Tibial nerve (tissue), 4 donors: ENCODE measurements at regions not wholly inside any gene's neighbourhood (a gene's known extent, or its start where the extent isn't known, plus 50 kb on each side); places are given as distances from the start of the nearest gene placed in this dataset.

Experiments
- DNase-seq, 2 donors: peaks; one replicate each; pipeline ENCODE4 v3.0.0-alpha.2; 2019; ENCODE audit warnings: low spot score in 2 of 2
- H3K27ac ChIP-seq, 4 donors: fragments of 200-600 bp; sonication (generic) in 3 of 4; one replicate each; pipeline ENCODE4 v1.5.1; 2017 to 2019; ENCODE audit warnings: mild to moderate bottlenecking in 1 of 4
- H3K27me3 ChIP-seq, 2 donors: fragments of 200-600 bp; sonication (generic) in 1 of 2; one replicate each; pipeline versions ENCODE4 v1.5.1 to v1.6.0; 2017 to 2019
- H3K36me3 ChIP-seq, 3 donors: fragments of 200-600 bp; sonication (generic); one replicate each; pipeline ENCODE4 v1.5.1; 2018 to 2019
- H3K4me1 ChIP-seq, 4 donors: fragments of 200-600 bp; sonication (generic) in 3 of 4; one replicate each; pipeline ENCODE4 v1.5.1; 2017 to 2019
- H3K4me3 ChIP-seq, 4 donors: fragments of 200-600 bp; sonication (generic) in 3 of 4; one replicate each; pipeline ENCODE4 v1.5.1; 2017 to 2019; ENCODE audit warnings: mild to moderate bottlenecking in 1 of 4, moderate library complexity in 1 of 4
- H3K9me3 ChIP-seq, 4 donors: fragments of 200-600 bp; sonication (generic) in 3 of 4; one replicate each; pipeline ENCODE4 v1.5.1; 2017 to 2019
- CTCF ChIP-seq, 5 experiments: fragments of 200-600 bp in 3 of 5; fragments of 450-650 bp in 2 of 5; sonication (generic) in 3 of 5; IDR thresholded peaks; one replicate each; pipeline ENCODE4 v1.5.1; 2016 to 2019; ENCODE audit warnings: antibody characterized with exemption in 5 of 5, mild to moderate bottlenecking in 3 of 5, moderate library complexity in 2 of 5
- EP300 ChIP-seq, 2 donors: sonication (generic); formaldehyde crosslinking; IDR thresholded peaks; one replicate each; pipeline ENCODE4 v1.6.1; 2017; ENCODE audit warnings: antibody characterized with exemption in 2 of 2, mild to moderate bottlenecking in 1 of 2
- POLR2A ChIP-seq, 2 donors: fragments of 450-650 bp; IDR thresholded peaks; one replicate each; pipeline ENCODE4 v1.6.1; 2017; ENCODE audit warnings: antibody characterized with exemption in 2 of 2, mild to moderate bottlenecking in 2 of 2, moderate library complexity in 2 of 2
- WGBS, 2 donors: methylation state at CpG; one replicate each; pipeline ENCODE4 v1.1.5; 2018; 5-methylcytosine and 5-hydroxymethylcytosine counted together

DNA sequence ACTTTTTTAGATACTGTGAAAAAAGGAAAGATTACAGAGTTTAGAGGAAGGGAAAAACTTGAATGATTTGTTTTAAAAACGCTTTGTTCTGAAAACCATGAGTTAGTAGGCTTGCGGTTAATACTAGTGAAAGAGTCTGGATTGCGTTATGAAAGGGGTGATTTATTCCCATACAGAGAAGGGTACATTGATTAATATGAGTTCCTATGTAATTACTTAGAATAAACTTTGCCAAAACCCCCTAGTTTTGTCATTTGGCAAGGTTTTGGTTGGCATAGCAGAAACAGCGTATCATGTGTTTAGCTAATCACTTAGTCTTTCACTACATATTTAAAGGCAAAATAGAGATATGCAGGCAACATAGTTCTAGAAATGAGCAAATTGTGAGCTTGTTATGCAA is 91.2 kb upstream of the POT1 start:
- H3K4me1 ChIP-seq: no peaks in the 10 kb centered on the region
- 71 to 85% methylated on average over 4 of the region's 4 CpGs for WGBS, 2 donors
- H3K9me3 ChIP-seq: no peaks in the 10 kb centered on the region
- H3K36me3 ChIP-seq: no peaks in the 10 kb centered on the region
- no peak overlapping the region for H3K4me3 ChIP-seq
- DNase-seq: no peak
- no peaks in the 10 kb centered on the region for H3K27me3 ChIP-seq
- H3K27ac ChIP-seq: no peak overlapping the region
- no peak for TF ChIP-seq CTCF (IDR thresholded peaks at IDR 0.05)
- no peak for TF ChIP-seq EP300 (IDR thresholded peaks at IDR 0.05)
- no peak for TF ChIP-seq POLR2A (IDR thresholded peaks at IDR 0.05)

- Histone ChIP-seq H3K4me3 (no peak overlapping the region), H3K4me1 (no peaks in the 10 kb centered on the region), H3K9me3 (no peaks in the 10 kb centered on the region), H3K27ac (no peak overlapping the region), H3K27me3 (no peaks in the 10 kb centered on the region), H3K36me3 (no peaks in the 10 kb centered on the region)
- WGBS, 2 donors: 92 to 97% methylated on average over 1 of the region's 1 CpG
- no peak for DNase-seq
- TF ChIP-seq POLR2A (IDR thresholded peaks at IDR 0.05): no peak
- no peak for TF ChIP-seq CTCF (IDR thresholded peaks at IDR 0.05)
- TF ChIP-seq EP300 (IDR thresholded peaks at IDR 0.05): no peak
These were observed 80.9 kb upstream of the POT1 start for GRCh38 chr7:125010540-125010939.

- Histone ChIP-seq H3K9me3 (peaks cover 0 to 3% (median 0%) of the 10 kb centered on the region in 4 donors), H3K36me3 (no peaks in the 10 kb centered on the region), H3K27me3 (no peaks in the 10 kb centered on the region), H3K4me1 (no peaks in the 10 kb centered on the region), H3K27ac (no peak overlapping the region), H3K4me3 (no peak overlapping the region)
- DNase-seq: no peak
- TF ChIP-seq CTCF (IDR thresholded peaks at IDR 0.05): no peak
- TF ChIP-seq EP300 (IDR thresholded peaks at IDR 0.05): no peak
- no peak for TF ChIP-seq POLR2A (IDR thresholded peaks at IDR 0.05)
- WGBS, 2 donors: 72 to 84% methylated on average over 4 of the region's 4 CpGs
These were observed 67.2 kb upstream of the POT1 start for GRCh38 chr7:124996778-124997177.

GRCh38 chr7:124992851-124993562 is 63.4 kb upstream of the POT1 start:
- Histone ChIP-seq H3K27ac (no peak overlapping the region), H3K4me3 (no peak overlapping the region), H3K4me1 (no peaks in the 10 kb centered on the region), H3K36me3 (no peaks in the 10 kb centered on the region), H3K9me3 (peaks cover 0 to 3% (median 0%) of the 10 kb centered on the region in 4 donors), H3K27me3 (no peaks in the 10 kb centered on the region)
- WGBS, 2 donors: 87 to 91% methylated on average over 4 of the region's 4 CpGs
- DNase-seq: no peak
- TF ChIP-seq EP300 (IDR thresholded peaks at IDR 0.05): no peak
- TF ChIP-seq CTCF (IDR thresholded peaks at IDR 0.05): no peak
- no peak for TF ChIP-seq POLR2A (IDR thresholded peaks at IDR 0.05)

- no peaks in the 10 kb centered on the region for H3K4me1 ChIP-seq
- WGBS, 2 donors: 83 to 90% methylated on average over 1 of the region's 1 CpG
- TF ChIP-seq CTCF (IDR thresholded peaks at IDR 0.05) (no peak), POLR2A (IDR thresholded peaks at IDR 0.05) (no peak), EP300 (IDR thresholded peaks at IDR 0.05) (no peak)
- H3K4me3 ChIP-seq: no peak overlapping the region
- no peaks in the 10 kb centered on the region for H3K27me3 ChIP-seq
- H3K9me3 ChIP-seq: peaks cover 0 to 3% (median 0%) of the 10 kb centered on the region in 4 donors
- no peak overlapping the region for H3K27ac ChIP-seq
- no peaks in the 10 kb centered on the region for H3K36me3 ChIP-seq
- DNase-seq: no peak
These were observed 60.3 kb upstream of the POT1 start for GRCh38 chr7:124989911-124990310.
